ENCODE measurements at regions not wholly inside any gene's neighbourhood (a gene's known extent, or its start where the extent isn't known, plus 50 kb on each side); places are given as distances from the start of the nearest gene placed in this dataset.
"Not testable (repeated sequence)": the region's sequence is repeated elsewhere in the genome, so short reads cannot be mapped to it uniquely, and the experiment has no call there.

- intact Hi-C loops (cut with DNase I): loop anchor here (10.0 kb wide), 1 partner anchor 1449 kb away; the partner anchor contains the start of gene EGFL6
- no peak for DNase-seq
Observed at GRCh38 chrX:15013461-15013860, 140.2 kb downstream of the MOSPD2 start.

GRCh38 chrX:14997271-14997670, 124.0 kb downstream of the MOSPD2 start:
- intact Hi-C loops (cut with DNase I): no loop called here
- DNase-seq: peak in 18 of 42 donors; percentile 2 to 53 (median 15)

GRCh38 chrX:14984425-14984824, 111.2 kb downstream of the MOSPD2 start:
- intact Hi-C loops (cut with DNase I): not testable (repeated sequence)

More at GRCh38 chrX:14984425-14984824, 111.2 kb downstream of the MOSPD2 start:
- not testable (repeated sequence) for DNase-seq

All from head of caudate nucleus (tissue), 42 donors.